Stimulated activated CD8-positive, alpha-beta memory T cell treated with anti-CD3 and anti-CD28 coated beads, Interleukin-7, amount 100 ng/mL, for 1 hour (primary cell): ENCODE measurements at regions not wholly inside any gene's neighbourhood (a gene's known extent, or its start where the extent isn't known, plus 50 kb on each side); places are given as distances from the start of the nearest gene placed in this dataset.

Source experiments
- DNase-seq, 2 donors: peaks; one replicate each; pipeline ENCODE4 v3.0.0-alpha.2; 2020; ENCODE audit warnings: low read depth in 2 of 2

GRCh38 chr9:126125577-126125976, 201.1 kb upstream of the MVB12B start:
- no peak for DNase-seq

DNA sequence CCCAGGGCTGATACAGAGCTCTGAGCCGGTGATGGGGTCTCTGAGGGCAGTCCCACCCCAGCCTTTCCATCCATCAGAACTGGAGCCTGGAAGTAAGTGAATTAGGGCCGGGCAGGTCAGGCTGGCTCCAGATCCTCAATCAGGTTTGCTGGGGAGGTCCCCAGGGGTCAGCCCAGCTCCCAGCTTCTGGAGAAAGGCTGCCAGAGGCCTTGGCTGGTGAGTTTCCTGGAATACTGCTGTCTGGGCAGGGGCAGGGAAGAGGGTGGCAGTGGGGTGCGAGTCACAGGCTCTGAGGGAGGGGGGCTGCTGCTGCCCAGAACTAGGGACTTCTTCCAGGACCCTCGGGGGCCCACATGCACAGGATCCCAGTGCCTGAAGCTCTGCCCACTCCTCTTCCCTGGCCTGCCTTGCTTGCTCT, 200.6 kb upstream of the MVB12B start:
- DNase-seq, result no peak

GRCh38 chr9:126126807-126127206, 199.8 kb upstream of the MVB12B start:
- DNase-seq, result no peak

DNA sequence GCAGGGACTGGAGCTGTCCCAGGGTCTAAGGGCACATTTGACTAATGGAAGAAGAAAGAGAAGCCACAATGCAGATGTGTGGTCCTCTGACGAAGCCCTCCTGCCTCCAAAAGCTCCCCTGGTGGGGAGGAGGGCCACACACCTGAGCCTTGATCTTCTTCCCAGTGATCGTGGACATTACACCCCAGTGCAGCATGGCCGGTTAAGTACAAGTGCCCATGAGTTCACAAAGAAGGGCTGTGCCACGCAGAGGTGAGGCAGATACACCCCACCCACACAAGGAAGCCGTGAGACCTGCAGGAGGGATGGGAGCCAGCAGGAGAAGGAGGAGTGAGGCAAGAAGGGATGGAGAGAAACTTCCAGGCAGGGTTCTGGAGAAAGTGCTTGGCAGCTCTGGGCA, 199.0 kb upstream of the MVB12B start:
- no peak for DNase-seq

DNA sequence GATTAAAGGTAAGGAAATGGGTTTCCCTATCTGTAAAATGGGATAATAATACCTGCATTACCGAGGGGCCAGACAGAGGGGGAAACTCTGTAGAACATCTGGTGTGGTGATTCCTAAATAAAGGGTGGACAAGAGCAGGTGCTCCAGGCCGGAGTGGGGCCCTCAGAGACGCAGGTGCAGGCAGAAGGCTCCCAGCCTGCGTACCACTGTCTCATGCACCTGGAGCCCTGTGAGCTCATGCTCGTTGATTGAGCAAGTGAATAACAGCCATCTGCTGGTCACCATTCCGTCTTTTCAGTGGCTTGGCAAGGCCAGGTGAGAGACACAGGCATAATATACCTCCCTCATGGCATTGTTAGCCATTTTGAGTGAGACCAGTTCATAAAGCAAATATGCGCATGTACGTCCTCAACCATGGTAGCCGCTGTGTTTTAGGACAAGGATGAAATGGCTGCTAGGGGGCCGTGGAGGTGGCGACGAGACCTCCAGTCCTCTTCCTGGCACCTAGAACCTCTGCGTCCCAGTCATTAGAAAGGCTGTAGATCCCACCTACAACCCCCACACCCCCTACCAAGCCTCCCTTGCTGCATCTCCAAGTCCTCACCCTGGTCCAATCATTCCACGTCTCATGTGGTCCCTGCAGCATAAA, 198.0 kb upstream of the MVB12B start:
- DNase-seq, result no peak

DNA sequence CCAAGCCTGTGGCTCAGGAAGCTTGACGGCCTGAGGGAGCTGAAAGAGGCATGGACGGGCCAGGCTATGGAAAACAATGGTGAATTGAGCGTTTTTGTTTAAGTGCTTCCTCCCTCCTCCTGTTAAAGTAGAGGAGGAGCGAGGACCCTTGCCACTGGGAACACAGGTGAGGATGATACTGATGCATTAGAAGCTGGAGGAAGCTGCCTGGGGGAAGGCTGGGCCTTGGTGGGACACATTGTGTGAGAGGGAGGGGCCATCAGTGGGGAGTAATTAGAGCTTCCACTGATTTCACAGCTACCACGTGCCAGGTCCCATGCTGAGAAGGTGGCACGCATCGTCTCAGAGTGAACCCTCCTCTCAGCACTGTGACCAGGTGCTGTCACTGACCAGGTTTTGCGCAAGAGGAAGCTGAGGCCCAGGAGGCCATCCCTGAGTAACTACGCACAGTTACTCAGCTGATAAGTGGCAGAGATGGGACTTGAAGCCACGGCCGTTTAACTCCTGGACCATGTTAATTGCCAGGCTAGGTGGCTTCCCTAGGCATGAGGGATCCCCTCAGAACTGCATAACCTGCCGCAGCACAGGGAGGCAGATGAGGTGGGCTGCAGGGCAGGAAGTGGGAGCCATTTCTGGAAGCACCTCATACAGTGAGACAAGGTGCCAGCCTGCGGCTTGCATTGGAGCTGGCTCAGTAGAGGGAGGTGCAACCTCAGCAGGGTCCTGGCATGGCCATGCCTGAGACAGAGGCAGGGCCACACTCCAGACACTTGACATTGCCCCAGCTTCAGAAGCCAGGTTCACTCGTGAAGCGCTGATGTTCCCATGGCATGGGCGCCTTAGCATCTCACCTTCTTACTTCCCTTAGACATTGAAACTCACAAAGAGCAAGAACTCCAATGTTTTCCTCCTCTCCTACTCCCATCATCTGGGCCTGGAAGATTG, 195.3 kb upstream of the MVB12B start:
- DNase-seq, result no peak

DNA sequence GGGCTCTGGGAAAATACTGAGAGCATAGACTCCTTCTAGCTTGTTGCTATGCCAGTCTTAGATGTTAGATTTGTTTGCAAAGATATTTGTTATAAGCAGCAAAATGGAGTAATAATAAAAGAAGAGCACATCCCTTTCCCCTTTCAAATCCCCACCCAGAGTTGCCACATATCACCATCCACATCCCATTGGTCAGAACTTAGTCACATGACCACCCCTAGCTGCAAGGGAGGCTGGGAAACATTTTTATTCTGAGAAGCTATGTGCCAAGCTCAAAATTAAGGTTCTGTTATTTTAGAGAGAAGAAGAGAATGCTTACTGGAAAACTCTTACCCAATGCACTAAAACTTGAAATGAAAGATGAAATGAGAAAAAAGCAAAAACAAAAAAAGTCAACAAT, 193.9 kb upstream of the MVB12B start:
- DNase-seq, result no peak

DNA sequence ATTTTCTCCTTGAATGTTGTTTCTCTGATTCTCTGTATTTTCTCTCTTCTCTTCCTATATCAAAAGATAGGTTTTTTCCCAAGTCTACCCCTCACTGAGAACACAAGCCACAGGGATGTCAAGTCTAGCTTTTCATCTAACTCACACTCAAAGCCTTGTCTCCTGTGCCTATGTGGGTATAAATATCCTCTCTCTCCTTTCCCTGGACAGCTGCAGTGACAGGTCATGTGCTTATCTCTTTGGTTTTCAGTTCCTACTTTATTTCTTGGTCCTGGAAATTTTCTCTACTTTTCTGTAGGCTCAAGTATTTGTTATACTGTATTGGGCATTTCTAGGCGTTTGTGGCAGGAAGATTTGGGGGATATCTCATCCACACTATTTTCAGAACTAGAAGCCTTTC, 182.4 kb upstream of the MVB12B start:
- no peak for DNase-seq

- DNase-seq, result no peak
These were observed 181.8 kb upstream of the MVB12B start for GRCh38 chr9:126144603-126145456.

- no peak for DNase-seq
These were observed 180.8 kb upstream of the MVB12B start for GRCh38 chr9:126145887-126146253.

- DNase-seq, result no peak
These were observed 180.1 kb upstream of the MVB12B start for GRCh38 chr9:126146254-126147145.

DNA sequence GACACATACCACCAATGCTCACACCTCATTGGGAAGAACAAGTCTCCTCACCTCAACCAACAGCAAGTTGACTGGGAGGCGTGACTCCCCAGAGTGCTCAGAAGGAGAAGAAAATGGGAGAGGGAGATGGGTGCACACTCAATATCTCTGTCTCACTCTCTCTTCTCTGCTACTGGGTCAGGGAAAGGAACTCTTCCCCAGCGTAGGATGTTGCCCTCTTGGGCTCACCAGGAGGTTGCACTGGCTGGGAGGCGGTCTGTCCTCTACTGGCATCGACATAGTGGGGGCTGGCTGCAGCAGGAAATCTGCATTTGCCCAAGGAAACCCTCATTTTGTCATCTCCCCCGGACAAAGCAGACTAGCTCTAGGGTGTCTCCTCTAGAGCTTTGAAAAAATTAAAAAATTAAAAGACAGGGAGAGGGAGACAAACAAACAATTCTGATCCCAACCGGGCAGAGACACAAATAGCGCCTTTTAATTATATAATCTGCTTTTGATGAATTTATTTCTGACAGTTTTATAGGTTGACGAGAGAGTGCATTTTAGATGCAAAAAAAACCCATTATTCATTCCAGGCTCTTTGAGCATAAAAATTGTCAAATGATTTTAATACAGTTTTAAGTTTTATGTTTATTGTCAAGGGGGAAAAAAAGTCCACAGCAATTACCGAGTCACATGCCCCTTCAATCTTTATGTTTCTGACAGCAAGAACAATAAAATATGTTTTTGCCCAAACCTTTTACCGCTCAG, 179.3 kb upstream of the MVB12B start:
- no peak for DNase-seq

DNA sequence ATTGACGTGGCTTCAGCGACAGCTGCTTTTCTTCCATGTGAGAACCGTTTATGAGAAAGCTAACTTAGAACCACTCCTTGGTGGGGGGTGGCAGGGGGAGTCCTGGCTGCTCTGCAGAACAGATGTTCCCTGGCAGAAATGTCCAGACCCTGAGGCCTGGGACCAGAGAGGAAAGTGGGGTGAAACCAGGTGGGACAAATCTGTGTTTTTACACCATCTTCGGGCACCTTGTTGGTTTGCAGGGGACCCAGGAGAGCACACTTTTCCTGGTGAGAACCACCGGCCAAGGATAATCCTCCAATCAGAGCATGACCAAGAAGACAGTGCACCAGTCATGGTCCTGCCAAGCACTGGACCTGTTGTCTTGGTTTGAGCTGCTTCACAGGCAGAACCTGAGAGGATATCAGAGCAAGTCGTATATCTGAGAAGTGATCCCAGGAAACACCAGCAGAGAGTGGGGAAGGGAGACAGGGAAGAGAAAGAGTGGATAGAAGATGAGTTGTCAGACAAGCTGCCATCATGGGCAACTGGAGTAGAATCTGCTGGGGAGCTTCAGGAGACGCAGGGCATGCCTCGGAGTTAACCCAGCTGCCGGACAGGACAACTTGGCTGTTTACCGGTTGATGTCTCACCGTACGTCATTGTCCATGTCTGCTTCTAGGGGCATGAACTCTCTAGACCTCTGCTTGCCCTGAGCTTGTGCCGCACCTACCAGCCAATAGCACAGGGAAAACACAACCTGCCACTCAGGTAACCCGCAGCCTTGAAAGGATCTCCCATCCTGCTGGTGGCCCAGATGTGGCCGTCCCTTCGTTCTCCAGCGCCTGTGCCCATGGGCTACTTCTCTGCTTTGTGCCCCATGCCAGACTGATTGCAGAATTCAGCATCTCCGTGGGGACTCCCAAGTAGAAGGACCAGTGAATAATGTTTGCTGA, 178.4 kb upstream of the MVB12B start:
- no peak for DNase-seq

DNA sequence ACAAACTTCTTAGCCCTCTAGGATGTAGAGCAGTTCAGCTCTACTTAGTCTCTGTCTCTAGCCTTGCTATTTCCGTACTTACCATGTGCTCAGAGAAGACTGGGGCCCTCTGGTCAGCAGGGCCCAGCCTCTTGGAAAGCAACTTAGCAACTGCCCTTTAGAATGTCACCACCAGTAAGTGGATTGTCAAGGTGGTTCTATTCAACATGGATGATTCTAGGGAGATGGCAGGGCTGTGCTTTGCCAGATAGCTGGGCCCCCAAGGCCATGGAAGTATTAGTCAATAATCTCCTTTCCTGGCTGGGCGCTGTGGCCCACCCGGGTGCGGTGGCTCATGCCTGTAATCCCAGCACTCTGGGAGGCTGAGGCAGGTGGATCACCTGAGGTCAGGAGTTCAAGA, 177.6 kb upstream of the MVB12B start:
- no peak for DNase-seq

- DNase-seq, result no peak
These were observed 177.0 kb upstream of the MVB12B start for GRCh38 chr9:126149661-126150060.

DNA sequence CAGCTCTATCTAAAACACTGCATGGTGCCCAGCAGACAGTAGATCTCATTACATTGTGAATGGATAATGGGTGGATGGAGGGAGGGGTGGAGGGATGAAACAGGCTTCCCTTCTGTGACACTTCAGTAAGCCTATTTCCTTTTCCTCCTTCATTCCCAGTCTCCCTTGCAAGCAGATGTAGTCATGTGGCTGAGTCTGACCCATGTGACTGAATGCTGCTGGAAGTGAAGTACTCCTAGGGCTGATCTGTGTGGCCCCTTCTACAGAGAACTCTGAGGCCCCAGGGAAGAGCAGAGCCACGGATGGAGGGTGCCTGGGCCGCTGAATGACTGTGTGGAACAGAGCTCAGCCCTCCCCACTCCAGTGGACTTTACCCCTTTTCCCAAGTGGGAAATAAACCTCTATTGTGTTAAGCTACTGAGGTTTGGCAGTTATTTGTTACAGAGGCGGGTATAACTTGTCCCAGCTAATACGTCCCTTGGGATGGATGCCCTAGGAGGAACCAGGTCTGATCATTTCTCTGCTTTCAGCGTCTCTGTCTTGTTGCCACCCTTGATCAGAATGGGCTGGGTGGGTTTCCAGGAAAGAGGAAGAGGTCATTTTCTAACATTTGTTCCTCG, 176.1 kb upstream of the MVB12B start:
- DNase-seq, result no peak

DNA sequence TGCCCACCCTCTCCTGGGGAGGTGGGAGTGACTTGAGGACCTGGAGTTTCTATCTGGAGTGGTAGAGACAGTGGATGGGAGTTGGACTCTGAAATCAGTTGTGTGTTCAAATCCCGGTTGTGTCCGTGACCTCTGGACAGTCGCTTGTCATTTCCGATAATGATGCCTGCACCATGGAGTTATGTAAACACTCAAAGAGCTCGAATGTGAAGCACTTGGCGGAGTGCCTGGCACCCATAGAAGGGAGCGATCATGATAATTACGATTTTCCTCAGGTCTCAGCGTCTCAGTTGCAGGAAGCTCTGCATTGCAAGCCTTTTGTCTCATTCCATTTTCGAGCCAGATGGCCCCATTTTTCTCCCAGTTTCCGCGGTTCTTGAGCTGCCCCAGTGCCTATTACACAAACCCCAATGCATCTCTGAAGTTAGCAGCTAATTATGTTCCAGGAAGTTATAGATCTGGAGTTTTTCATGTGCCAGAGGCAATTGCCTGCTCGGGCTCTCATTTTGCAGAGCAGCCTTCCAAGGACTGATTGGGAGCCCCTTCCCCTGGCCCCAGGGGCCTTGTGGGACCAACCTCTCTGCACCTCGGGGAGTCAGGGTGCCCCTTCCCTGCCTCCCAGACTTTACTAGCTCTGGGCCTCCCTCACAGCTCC, 175.5 kb upstream of the MVB12B start:
- DNase-seq, result no peak

DNA sequence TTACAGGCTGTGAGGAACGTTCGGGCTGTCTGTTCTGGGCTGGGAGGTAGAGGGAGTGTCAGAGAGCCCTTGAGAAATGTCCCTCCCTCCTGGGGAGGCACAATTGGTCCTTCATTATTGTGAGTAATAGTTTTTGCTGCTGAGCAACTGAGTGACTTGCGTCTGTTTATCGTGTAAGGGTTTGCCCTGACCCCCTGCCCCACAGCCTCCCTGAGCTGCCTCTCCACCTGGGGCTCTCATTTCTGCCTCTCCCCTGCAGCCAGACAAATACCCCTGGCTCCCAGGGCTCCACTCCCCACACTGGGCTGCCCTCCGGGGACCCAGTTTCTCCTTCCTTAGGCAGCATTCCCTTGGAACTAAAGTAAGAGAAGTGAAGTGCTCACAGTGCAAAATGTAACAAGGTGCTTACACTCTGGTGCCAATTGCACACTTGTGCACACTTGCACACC, 174.9 kb upstream of the MVB12B start:
- no peak for DNase-seq
